ENCODE measurements at regions not wholly inside any gene's neighbourhood (a gene's known extent, or its start where the extent isn't known, plus 50 kb on each side); places are given as distances from the start of the nearest gene placed in this dataset.
"Not testable (repeated sequence)": the region's sequence is repeated elsewhere in the genome, so short reads cannot be mapped to it uniquely, and the experiment has no call there.

DNA sequence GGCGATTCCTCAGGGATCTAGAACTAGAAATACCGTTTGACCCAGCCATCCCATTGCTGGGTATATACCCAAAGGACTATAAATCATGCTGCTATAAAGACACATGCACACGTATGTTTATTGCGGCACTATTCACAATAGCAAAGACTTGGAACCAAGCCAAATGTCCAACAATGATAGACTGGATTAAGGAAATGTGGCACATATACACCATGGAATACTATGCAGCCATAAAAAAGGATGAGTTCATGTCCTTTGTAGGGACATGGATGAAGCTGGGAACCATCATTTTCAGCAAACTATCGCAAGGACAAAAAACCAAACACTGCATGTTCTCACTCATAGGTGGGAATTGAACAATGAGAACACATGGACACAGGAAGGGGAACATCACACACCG is 311.1 kb downstream of the PTGER3 start:
- TF ChIP-seq, protein P1, sequence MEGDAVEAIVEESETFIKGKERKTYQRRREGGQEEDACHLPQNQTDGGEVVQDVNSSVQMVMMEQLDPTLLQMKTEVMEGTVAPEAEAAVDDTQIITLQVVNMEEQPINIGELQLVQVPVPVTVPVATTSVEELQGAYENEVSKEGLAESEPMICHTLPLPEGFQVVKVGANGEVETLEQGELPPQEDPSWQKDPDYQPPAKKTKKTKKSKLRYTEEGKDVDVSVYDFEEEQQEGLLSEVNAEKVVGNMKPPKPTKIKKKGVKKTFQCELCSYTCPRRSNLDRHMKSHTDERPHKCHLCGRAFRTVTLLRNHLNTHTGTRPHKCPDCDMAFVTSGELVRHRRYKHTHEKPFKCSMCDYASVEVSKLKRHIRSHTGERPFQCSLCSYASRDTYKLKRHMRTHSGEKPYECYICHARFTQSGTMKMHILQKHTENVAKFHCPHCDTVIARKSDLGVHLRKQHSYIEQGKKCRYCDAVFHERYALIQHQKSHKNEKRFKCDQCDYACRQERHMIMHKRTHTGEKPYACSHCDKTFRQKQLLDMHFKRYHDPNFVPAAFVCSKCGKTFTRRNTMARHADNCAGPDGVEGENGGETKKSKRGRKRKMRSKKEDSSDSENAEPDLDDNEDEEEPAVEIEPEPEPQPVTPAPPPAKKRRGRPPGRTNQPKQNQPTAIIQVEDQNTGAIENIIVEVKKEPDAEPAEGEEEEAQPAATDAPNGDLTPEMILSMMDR (IDR thresholded peaks at IDR 0.05): not testable (repeated sequence)
- not testable (repeated sequence) for TF ChIP-seq EZH2 (IDR thresholded peaks at IDR 0.05; ENCODE audit: borderline replicate concordance, insufficient read depth, low read depth, low read length, poor library complexity, severe bottlenecking)
